ENCODE measurements at regions not wholly inside any gene's neighbourhood (a gene's known extent, or its start where the extent isn't known, plus 50 kb on each side); places are given as distances from the start of the nearest gene placed in this dataset.

- no peak for DNase-seq
Measured at GRCh38 chr7:125551008-125551407, 621.4 kb upstream of the POT1 start.

- no peak for DNase-seq
Measured at GRCh38 chr7:125547505-125547904, 617.9 kb upstream of the POT1 start.

GRCh38 chr7:125530553-125530952 is 600.9 kb upstream of the POT1 start:
- DNase-seq, result no peak

GRCh38 chr7:125529249-125529648 is 599.6 kb upstream of the POT1 start:
- DNase-seq, result no peak

- no peak for DNase-seq
Measured at GRCh38 chr7:125526958-125527357, 597.3 kb upstream of the POT1 start.

GRCh38 chr7:125526092-125526491 is 596.5 kb upstream of the POT1 start:
- DNase-seq, result no peak

GRCh38 chr7:125516194-125516593 is 586.6 kb upstream of the POT1 start:
- peak; percentile 84 to 93 for DNase-seq

- DNase-seq, result no peak
Measured at GRCh38 chr7:125512373-125512772, 582.7 kb upstream of the POT1 start.

GRCh38 chr7:125511310-125511709 is 581.7 kb upstream of the POT1 start:
- DNase-seq, result no peak

- DNase-seq, result no peak
Measured at GRCh38 chr7:125506331-125506730, 576.7 kb upstream of the POT1 start.

- DNase-seq, result peak in 1 of 2 experiments; percentile 8
Measured at GRCh38 chr7:125504848-125505247, 575.2 kb upstream of the POT1 start.

- no peak for DNase-seq
Measured at GRCh38 chr7:125495997-125496396, 566.4 kb upstream of the POT1 start.

GRCh38 chr7:125492521-125492920 is 562.9 kb upstream of the POT1 start:
- DNase-seq, result no peak

GRCh38 chr7:125491137-125491536 is 561.5 kb upstream of the POT1 start:
- no peak for DNase-seq

GRCh38 chr7:125490167-125490566 is 560.5 kb upstream of the POT1 start:
- DNase-seq, result no peak

- DNase-seq, result no peak
Measured at GRCh38 chr7:125485223-125485622, 555.6 kb upstream of the POT1 start.

- DNase-seq, result no peak
Measured at GRCh38 chr7:125484755-125485154, 555.1 kb upstream of the POT1 start.

GRCh38 chr7:125481323-125481722 is 551.7 kb upstream of the POT1 start:
- DNase-seq, result no peak

- DNase-seq, result no peak
Measured at GRCh38 chr7:125480762-125481161, 551.1 kb upstream of the POT1 start.

- DNase-seq, result no peak
Measured at GRCh38 chr7:125468855-125469174, 539.2 kb upstream of the POT1 start.

GRCh38 chr7:125467996-125468854 is 538.6 kb upstream of the POT1 start:
- DNase-seq, result no peak

GRCh38 chr7:125465527-125465926 is 535.9 kb upstream of the POT1 start:
- no peak for DNase-seq

- no peak for DNase-seq
Measured at GRCh38 chr7:125462615-125463014, 533.0 kb upstream of the POT1 start.

GRCh38 chr7:125459038-125459437 is 529.4 kb upstream of the POT1 start:
- DNase-seq, result no peak

GRCh38 chr7:125450749-125451148 is 521.1 kb upstream of the POT1 start:
- no peak for DNase-seq
